ENCODE measurements at regions not wholly inside any gene's neighbourhood (a gene's known extent, or its start where the extent isn't known, plus 50 kb on each side); places are given as distances from the start of the nearest gene placed in this dataset.

DNA sequence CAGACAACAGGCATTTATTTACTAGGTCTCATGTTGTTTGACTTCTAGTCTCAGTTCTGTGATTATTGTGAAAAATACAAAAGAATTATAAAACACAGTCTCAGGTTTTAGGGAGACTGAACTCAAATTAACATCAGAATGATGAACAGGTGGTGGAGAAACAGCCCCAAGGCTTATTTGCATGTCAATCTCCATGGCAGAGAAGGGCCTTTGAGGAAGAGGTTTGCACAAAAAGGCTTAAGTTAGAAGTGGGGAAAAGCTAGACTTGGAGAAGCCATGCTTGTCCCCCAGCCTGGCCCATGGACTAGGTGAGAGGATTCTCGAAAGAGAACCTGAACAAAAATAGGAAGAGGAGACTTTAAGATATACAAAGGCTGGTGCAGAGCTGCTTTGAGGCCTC is 183.3 kb downstream of the EDN1 start:
- CTCF ChIA-PET, result no interaction called here

GRCh38 chr6:12474167-12475140 is 184.3 kb downstream of the EDN1 start:
- ChIA-PET POLR2A (no interaction called here), CTCF (no interaction called here)
- H3K9me3 ChIP-seq (ENCODE audit: control insufficient read depth, insufficient read depth, low read length), result no peaks in the 10 kb centered on the region
- no peak overlapping the region for H3K4me3 ChIP-seq (ENCODE audit: low read depth, low read length)
- TF ChIP-seq, protein P1, sequence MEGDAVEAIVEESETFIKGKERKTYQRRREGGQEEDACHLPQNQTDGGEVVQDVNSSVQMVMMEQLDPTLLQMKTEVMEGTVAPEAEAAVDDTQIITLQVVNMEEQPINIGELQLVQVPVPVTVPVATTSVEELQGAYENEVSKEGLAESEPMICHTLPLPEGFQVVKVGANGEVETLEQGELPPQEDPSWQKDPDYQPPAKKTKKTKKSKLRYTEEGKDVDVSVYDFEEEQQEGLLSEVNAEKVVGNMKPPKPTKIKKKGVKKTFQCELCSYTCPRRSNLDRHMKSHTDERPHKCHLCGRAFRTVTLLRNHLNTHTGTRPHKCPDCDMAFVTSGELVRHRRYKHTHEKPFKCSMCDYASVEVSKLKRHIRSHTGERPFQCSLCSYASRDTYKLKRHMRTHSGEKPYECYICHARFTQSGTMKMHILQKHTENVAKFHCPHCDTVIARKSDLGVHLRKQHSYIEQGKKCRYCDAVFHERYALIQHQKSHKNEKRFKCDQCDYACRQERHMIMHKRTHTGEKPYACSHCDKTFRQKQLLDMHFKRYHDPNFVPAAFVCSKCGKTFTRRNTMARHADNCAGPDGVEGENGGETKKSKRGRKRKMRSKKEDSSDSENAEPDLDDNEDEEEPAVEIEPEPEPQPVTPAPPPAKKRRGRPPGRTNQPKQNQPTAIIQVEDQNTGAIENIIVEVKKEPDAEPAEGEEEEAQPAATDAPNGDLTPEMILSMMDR (IDR thresholded peaks at IDR 0.05; ENCODE audit: low read depth, low read length), result no peak
- no peak for DNase-seq (ENCODE audit: low read depth, low spot score)
- H3K27me3 ChIP-seq (ENCODE audit: control insufficient read depth, insufficient read depth, low read length), result no peaks in the 10 kb centered on the region
- H3K27ac ChIP-seq (ENCODE audit: low read depth, low read length), result no peak overlapping the region

More for the DNA sequence above, 183.3 kb downstream of the EDN1 start:
- Histone ChIP-seq H3K27me3 (ENCODE audit: control insufficient read depth, insufficient read depth, low read length) (no peaks in the 10 kb centered on the region), H3K9me3 (ENCODE audit: control insufficient read depth, insufficient read depth, low read length) (no peaks in the 10 kb centered on the region), H3K4me3 (ENCODE audit: low read depth, low read length) (no peak overlapping the region), H3K27ac (ENCODE audit: low read depth, low read length) (no peak overlapping the region)
- TF ChIP-seq, protein P1 (IDR thresholded peaks at IDR 0.05; ENCODE audit: low read depth, low read length), result no peak
- no peak for DNase-seq (ENCODE audit: low read depth, low spot score)
- POLR2A ChIA-PET, result no interaction called here

GRCh38 chr6:12476484-12476883 is 186.3 kb downstream of the EDN1 start:
- Histone ChIP-seq H3K9me3 (ENCODE audit: control insufficient read depth, insufficient read depth, low read length) (no peaks in the 10 kb centered on the region), H3K27ac (ENCODE audit: low read depth, low read length) (no peak overlapping the region), H3K27me3 (ENCODE audit: control insufficient read depth, insufficient read depth, low read length) (no peaks in the 10 kb centered on the region), H3K4me3 (ENCODE audit: low read depth, low read length) (no peak overlapping the region)
- no peak for DNase-seq (ENCODE audit: low read depth, low spot score)
- ChIA-PET CTCF (no interaction called here), POLR2A (no interaction called here)
- TF ChIP-seq, protein P1 (IDR thresholded peaks at IDR 0.05; ENCODE audit: low read depth, low read length), result no peak

- H3K9me3 ChIP-seq (ENCODE audit: control insufficient read depth, insufficient read depth, low read length), result no peaks in the 10 kb centered on the region
- DNase-seq (ENCODE audit: low read depth, low spot score), result no peak
- TF ChIP-seq, protein P1 (IDR thresholded peaks at IDR 0.05; ENCODE audit: low read depth, low read length), result no peak
- no peak overlapping the region for H3K4me3 ChIP-seq (ENCODE audit: low read depth, low read length)
- ChIA-PET POLR2A (no interaction called here), CTCF (interaction anchor here (0.9 kb wide), 1 partner anchor 27 kb away, joined by 5 read pairs; no protein-coding TSS in a partner anchor)
- no peak overlapping the region for H3K27ac ChIP-seq (ENCODE audit: low read depth, low read length)
- no peaks in the 10 kb centered on the region for H3K27me3 ChIP-seq (ENCODE audit: control insufficient read depth, insufficient read depth, low read length)
Measured at GRCh38 chr6:12477616-12478015, 187.5 kb downstream of the EDN1 start.

- no peak overlapping the region for H3K4me3 ChIP-seq (ENCODE audit: low read depth, low read length)
- no peak overlapping the region for H3K27ac ChIP-seq (ENCODE audit: low read depth, low read length)
- no peak for DNase-seq (ENCODE audit: low read depth, low spot score)
- H3K27me3 ChIP-seq (ENCODE audit: control insufficient read depth, insufficient read depth, low read length), result no peaks in the 10 kb centered on the region
- CTCF ChIA-PET, result interaction anchor here (0.5 to 1.2 kb wide), 2 partner anchors 26 to 189 kb away, joined by 4 read pairs; partner anchors contain the start of gene EDN1
- no peaks in the 10 kb centered on the region for H3K9me3 ChIP-seq (ENCODE audit: control insufficient read depth, insufficient read depth, low read length)
- POLR2A ChIA-PET, result interaction anchor here (0.5 kb wide), 1 partner anchor 1058 kb away, joined by 3 read pairs; no protein-coding TSS in a partner anchor
- TF ChIP-seq, protein P1 (IDR thresholded peaks at IDR 0.05; ENCODE audit: low read depth, low read length), result no peak
Measured at GRCh38 chr6:12478921-12479320, 188.8 kb downstream of the EDN1 start.

Data from AG04450 (cell line).